ENCODE measurements at regions not wholly inside any gene's neighbourhood (a gene's known extent, or its start where the extent isn't known, plus 50 kb on each side); places are given as distances from the start of the nearest gene placed in this dataset.

- TF ChIP-seq YY1 (IDR thresholded peaks at IDR 0.05; ENCODE audit: extremely low read depth, insufficient replicate concordance, low read depth, low read length) = no peak
- TF ChIP-seq EGR1 (IDR thresholded peaks at IDR 0.05; ENCODE audit: low read depth) = no peak
- no peak for TF ChIP-seq POLR2AphosphoS5 (IDR thresholded peaks at IDR 0.05; ENCODE audit: low read depth, low read length)
These were observed 105.6 kb downstream of the VCPKMT start (continued) for GRCh38 chr14:50010752-50011151.

- no peak for DNase-seq (ENCODE audit: low read depth, low spot score)
- H2AFZ ChIP-seq (ENCODE audit: low read depth, low read length, poor library complexity, severe bottlenecking) = no peak overlapping the region
- ATAC-seq = no peak
- RAD21 ChIA-PET (ENCODE audit: low non-redundant PET in 1 of 2, low total read pairs in 2 of 2, uncharacterized antibody in 2 of 2, unreplicated experiment in 2 of 2) = no interaction called here
- intact Hi-C loops (cut with micrococcal nuclease) = no loop called here
- H4K20me1 ChIP-seq (ENCODE audit: insufficient read depth) = no peaks in the 10 kb centered on the region
- peaks cover 45 to 65% of the 10 kb centered on the region in 2 experiments for H3K4me1 ChIP-seq (ENCODE audit: control insufficient read depth in 1 of 2, insufficient read depth in 2 of 2, low read length in 2 of 2)
- H3K4me3 ChIP-seq (replicated peaks in 1 of 2; ENCODE audit: low read depth in 1 of 2, low read length in 2 of 2) = no peak overlapping the region
- H3K9ac ChIP-seq (ENCODE audit: low read length) = no peak overlapping the region
- H3K9me2 ChIP-seq (ENCODE audit: insufficient read depth) = no peaks in the 10 kb centered on the region
- no TSS peak for BruUV-seq (replicated peaks)
- CTCF ChIA-PET = no interaction called here
- H3K27me3 ChIP-seq (ENCODE audit: insufficient read depth, low read length) = no peaks in the 10 kb centered on the region
- POLR2A ChIA-PET = no interaction called here
- H3K9me3 ChIP-seq (ENCODE audit: control insufficient read depth in 1 of 2, insufficient read depth in 1 of 2, low read depth in 1 of 2, low read length in 2 of 2) = no peaks in the 10 kb centered on the region
- H3K27ac ChIP-seq (ENCODE audit: low read depth, low read length) = no peak overlapping the region
- no peaks in the 10 kb centered on the region for H3K36me3 ChIP-seq (ENCODE audit: control insufficient read depth in 1 of 2, insufficient read depth in 2 of 2, low read length in 2 of 2)
- no peak overlapping the region for H3K4me2 ChIP-seq (ENCODE audit: low read length)
- H3K79me2 ChIP-seq (ENCODE audit: insufficient read depth, low read length) = no peaks in the 10 kb centered on the region
- TF ChIP-seq SP1 (IDR thresholded peaks at IDR 0.05; ENCODE audit: low read depth) (no peak), TCF7L2 (IDR thresholded peaks at IDR 0.05; ENCODE audit: borderline replicate concordance, extremely low read depth, insufficient read depth, insufficient read length) (no peak), POLR2AphosphoS5 (IDR thresholded peaks at IDR 0.05; ENCODE audit: low read depth, low read length) (no peak), CEBPB (IDR thresholded peaks at IDR 0.05; ENCODE audit: low read depth) (no peak), ELF1 (IDR thresholded peaks at IDR 0.05; ENCODE audit: borderline replicate concordance, low read depth) (no peak), CTCF (IDR thresholded peaks at IDR 0.05 in 2 of 3, conservative IDR thresholded peaks at IDR 0.05 in 1 of 3; ENCODE audit: borderline replicate concordance in 1 of 3, insufficient read depth in 1 of 3, low read depth in 2 of 3, low read length in 2 of 3) (no peak), RAD21 (IDR thresholded peaks at IDR 0.05; ENCODE audit: low read depth) (no peak), MAX (IDR thresholded peaks at IDR 0.05) (no peak), ZNF274 (IDR thresholded peaks at IDR 0.05; ENCODE audit: low read depth, low read length) (no peak), ATF3 (IDR thresholded peaks at IDR 0.05) (no peak), POLR2A (IDR thresholded peaks at IDR 0.05; ENCODE audit: borderline replicate concordance, extremely low read depth, insufficient read depth, insufficient read length) (no peak), CBX3 (IDR thresholded peaks at IDR 0.05; ENCODE audit: low read depth) (no peak), JUND (IDR thresholded peaks at IDR 0.05) (no peak), REST (IDR thresholded peaks at IDR 0.05; ENCODE audit: low read depth) (no peak), SIN3A (IDR thresholded peaks at IDR 0.05; ENCODE audit: low read depth) (no peak), EGR1 (IDR thresholded peaks at IDR 0.05; ENCODE audit: low read depth) (no peak), YY1 (IDR thresholded peaks at IDR 0.05; ENCODE audit: extremely low read depth, insufficient replicate concordance, low read depth, low read length) (no peak), EZH2 (IDR thresholded peaks at IDR 0.05) (no peak), ZBTB33 (IDR thresholded peaks at IDR 0.05; ENCODE audit: extremely low read depth, insufficient replicate concordance, low read length) (no peak)
These were observed 105.1 kb downstream of the VCPKMT start for GRCh38 chr14:50011242-50011641.
